ENCODE measurements at regions not wholly inside any gene's neighbourhood (a gene's known extent, or its start where the extent isn't known, plus 50 kb on each side); places are given as distances from the start of the nearest gene placed in this dataset.

DNA sequence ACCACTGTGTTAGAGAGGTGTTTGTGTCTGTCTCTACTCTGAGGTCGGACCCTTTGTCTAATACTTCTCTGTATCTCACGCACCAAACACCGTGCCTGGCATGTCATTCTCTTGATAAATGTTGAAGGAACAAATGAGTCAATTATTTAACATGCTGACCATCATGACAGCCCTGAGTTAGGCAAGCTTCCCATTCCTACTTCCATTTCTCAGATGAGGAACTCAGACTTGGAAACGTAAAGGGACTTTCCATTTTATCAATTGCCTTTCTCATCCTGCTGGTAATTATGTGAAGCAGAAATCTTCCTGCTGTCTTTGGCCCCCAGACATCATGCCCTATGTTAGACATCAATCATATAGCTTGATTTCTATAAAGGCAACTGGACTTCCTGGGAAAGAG, 227.0 kb upstream of the ECI2 start:
- TF ChIP-seq, protein P1, sequence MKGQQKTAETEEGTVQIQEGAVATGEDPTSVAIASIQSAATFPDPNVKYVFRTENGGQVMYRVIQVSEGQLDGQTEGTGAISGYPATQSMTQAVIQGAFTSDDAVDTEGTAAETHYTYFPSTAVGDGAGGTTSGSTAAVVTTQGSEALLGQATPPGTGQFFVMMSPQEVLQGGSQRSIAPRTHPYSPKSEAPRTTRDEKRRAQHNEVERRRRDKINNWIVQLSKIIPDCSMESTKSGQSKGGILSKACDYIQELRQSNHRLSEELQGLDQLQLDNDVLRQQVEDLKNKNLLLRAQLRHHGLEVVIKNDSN (IDR thresholded peaks at IDR 0.05), result no peak
- TF ChIP-seq NFIC (IDR thresholded peaks at IDR 0.05) (no peak), EGR1 (IDR thresholded peaks at IDR 0.05) (no peak), CEBPB (IDR thresholded peaks at IDR 0.05) (no peak), RAD21 (IDR thresholded peaks at IDR 0.05; ENCODE audit: low read depth) (no peak), EP300 (IDR thresholded peaks at IDR 0.05; ENCODE audit: borderline replicate concordance) (no peak), ZBTB7A (IDR thresholded peaks at IDR 0.05; ENCODE audit: low read depth) (no peak), TAF1 (IDR thresholded peaks at IDR 0.05; ENCODE audit: low read depth) (no peak), YY1 (IDR thresholded peaks at IDR 0.05; ENCODE audit: low read depth) (no peak), TEAD4 (IDR thresholded peaks at IDR 0.05) (no peak), FOXM1 (IDR thresholded peaks at IDR 0.05; ENCODE audit: borderline replicate concordance, low read depth) (no peak), TCF12 (IDR thresholded peaks at IDR 0.05; ENCODE audit: low read depth) (no peak), REST (IDR thresholded peaks at IDR 0.05; ENCODE audit: low read depth) (no peak), CREB1 (IDR thresholded peaks at IDR 0.05; ENCODE audit: low read depth) (no peak)
- TF ChIP-seq, protein P2, sequence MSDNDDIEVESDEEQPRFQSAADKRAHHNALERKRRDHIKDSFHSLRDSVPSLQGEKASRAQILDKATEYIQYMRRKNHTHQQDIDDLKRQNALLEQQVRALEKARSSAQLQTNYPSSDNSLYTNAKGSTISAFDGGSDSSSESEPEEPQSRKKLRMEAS (IDR thresholded peaks at IDR 0.05), result no peak

- no peak for TF ChIP-seq TEAD4 (IDR thresholded peaks at IDR 0.05)
- TF ChIP-seq REST (IDR thresholded peaks at IDR 0.05; ENCODE audit: low read depth), result peak; percentile 57
Observed at GRCh38 chr6:4360920-4361319, 225.5 kb upstream of the ECI2 start.

- TF ChIP-seq EP300 (IDR thresholded peaks at IDR 0.05; ENCODE audit: borderline replicate concordance), result no peak
- TF ChIP-seq CREB1 (IDR thresholded peaks at IDR 0.05; ENCODE audit: low read depth), result no peak
- no peak for TF ChIP-seq CEBPB (IDR thresholded peaks at IDR 0.05)
- no peak for TF ChIP-seq TAF1 (IDR thresholded peaks at IDR 0.05; ENCODE audit: low read depth)
- TF ChIP-seq, protein P1 (IDR thresholded peaks at IDR 0.05), result no peak
- TF ChIP-seq, protein P2 (IDR thresholded peaks at IDR 0.05), result no peak
- TF ChIP-seq REST (IDR thresholded peaks at IDR 0.05; ENCODE audit: low read depth), result no peak
- TF ChIP-seq RAD21 (IDR thresholded peaks at IDR 0.05; ENCODE audit: low read depth), result no peak
- no peak for TF ChIP-seq FOXM1 (IDR thresholded peaks at IDR 0.05; ENCODE audit: borderline replicate concordance, low read depth)
- TF ChIP-seq YY1 (IDR thresholded peaks at IDR 0.05; ENCODE audit: low read depth), result no peak
- TF ChIP-seq EGR1 (IDR thresholded peaks at IDR 0.05), result no peak
- TF ChIP-seq TCF12 (IDR thresholded peaks at IDR 0.05; ENCODE audit: low read depth), result no peak
- TF ChIP-seq NFIC (IDR thresholded peaks at IDR 0.05), result no peak
- TF ChIP-seq TEAD4 (IDR thresholded peaks at IDR 0.05), result no peak
- TF ChIP-seq ZBTB7A (IDR thresholded peaks at IDR 0.05; ENCODE audit: low read depth), result no peak
Observed at GRCh38 chr6:4359108-4359730, 223.8 kb upstream of the ECI2 start.

- TF ChIP-seq YY1 (IDR thresholded peaks at IDR 0.05; ENCODE audit: low read depth), result peak; percentile 53; the same call in 1 of the 2 replicates
- TF ChIP-seq, protein P2 (IDR thresholded peaks at IDR 0.05), result peak; percentile 66
- TF ChIP-seq CEBPB (IDR thresholded peaks at IDR 0.05), result peak; percentile 63; the same call in 1 of the 2 replicates
- TF ChIP-seq NFIC (IDR thresholded peaks at IDR 0.05), result peak; percentile 90
- peak; percentile 89 for TF ChIP-seq TCF12 (IDR thresholded peaks at IDR 0.05; ENCODE audit: low read depth)
- peak; percentile 91 for TF ChIP-seq TEAD4 (IDR thresholded peaks at IDR 0.05)
- TF ChIP-seq, protein P1 (IDR thresholded peaks at IDR 0.05), result 0 out of 2 replicates have a peak, but pooled peaks have one; percentile 8
- TF ChIP-seq RAD21 (IDR thresholded peaks at IDR 0.05; ENCODE audit: low read depth), result peak; percentile 24
- no peak for TF ChIP-seq ZBTB7A (IDR thresholded peaks at IDR 0.05; ENCODE audit: low read depth)
- peak; percentile 45; the same call in 1 of the 2 replicates for TF ChIP-seq FOXM1 (IDR thresholded peaks at IDR 0.05; ENCODE audit: borderline replicate concordance, low read depth)
- TF ChIP-seq EP300 (IDR thresholded peaks at IDR 0.05; ENCODE audit: borderline replicate concordance), result peak; percentile 88
- no peak for TF ChIP-seq REST (IDR thresholded peaks at IDR 0.05; ENCODE audit: low read depth)
- no peak for TF ChIP-seq CREB1 (IDR thresholded peaks at IDR 0.05; ENCODE audit: low read depth)
- peak; percentile 86 for TF ChIP-seq EGR1 (IDR thresholded peaks at IDR 0.05)
Observed at GRCh38 chr6:4358414-4359107, 223.2 kb upstream of the ECI2 start.
